Lung (tissue), 11 donors: ENCODE measurements at regions not wholly inside any gene's neighbourhood (a gene's known extent, or its start where the extent isn't known, plus 50 kb on each side); places are given as distances from the start of the nearest gene placed in this dataset.

Experiments
- ATAC-seq: fragments of 200-7000 bp; cut with Tn5 transposase; one replicate; pipeline ENCODE4 v1.9.1; 2020; ENCODE audit warnings: moderate number of reproducible peaks; ENCODE audit not compliant: insufficient read depth, low FRiP score
- DNase-seq, 3 donors: peaks; one replicate each; pipeline ENCODE4 v3.0.0-alpha.2; 2013 to 2017
- H3K27ac ChIP-seq, 2 donors: one replicate each; pipeline ENCODE4 v1.5.1; 2013; ENCODE audit warnings: mild to moderate bottlenecking in 2 of 2, moderate library complexity in 2 of 2, control low read depth in 1 of 2, inconsistent platforms in 1 of 2, low read depth in 1 of 2, low read length in 1 of 2
- H3K27me3 ChIP-seq, 3 donors: one replicate each; pipeline ENCODE4 v1.5.1; 2013; ENCODE audit warnings: low read length in 2 of 3; ENCODE audit not compliant: control insufficient read depth in 3 of 3, insufficient read depth in 3 of 3
- H3K36me3 ChIP-seq, 4 donors: one replicate each; pipeline ENCODE4 v1.5.1; 2013; ENCODE audit warnings: low read length in 4 of 4, mild to moderate bottlenecking in 1 of 4, moderate library complexity in 1 of 4; ENCODE audit not compliant: control insufficient read depth in 4 of 4, insufficient read depth in 4 of 4
- H3K4me1 ChIP-seq, 5 donors: one replicate each; pipeline ENCODE4 v1.5.1; 2013; ENCODE audit warnings: low read length in 5 of 5, mild to moderate bottlenecking in 2 of 5, moderate library complexity in 1 of 5; ENCODE audit not compliant: control insufficient read depth in 5 of 5, insufficient read depth in 5 of 5
- H3K4me3 ChIP-seq: one replicate; pipeline ENCODE4 v1.5.1; 2013; ENCODE audit warnings: mild to moderate bottlenecking, control low read depth, moderate library complexity
- H3K9ac ChIP-seq, 2 donors: one replicate each; pipeline ENCODE4 v1.5.1; 2013; ENCODE audit warnings: low read length in 2 of 2, control low read depth in 1 of 2; ENCODE audit not compliant: insufficient read depth in 1 of 2
- H3K9me3 ChIP-seq, 4 donors: one replicate each; pipeline ENCODE4 v1.5.1; 2013; ENCODE audit warnings: low read length in 3 of 4, mild to moderate bottlenecking in 1 of 4, moderate library complexity in 1 of 4; ENCODE audit not compliant: control insufficient read depth in 4 of 4, insufficient read depth in 3 of 4
- WGBS, 2 donors: extraction: QIAGEN DNeasy Blood & Tissue Kit; methylation state at CpG; one replicate each; pipeline ENCODE4 v1.1.7; 2013; 5-methylcytosine and 5-hydroxymethylcytosine counted together
- TF ChIP-seq, protein P1 (sequence below): IDR thresholded peaks from 2 replicates; pipeline ENCODE4 v1.5.1; 2012; ENCODE audit warnings: mild to moderate bottlenecking; ENCODE audit errors: control extremely low read depth, extremely low read depth
- donor health status: control.
- donor health status: control.
- donor health status: Bipolar disorder and iron deficiency.
- donor health status: healthy.
- donor health status: DM: yes; HTN: yes; CAD: no.

DNA sequence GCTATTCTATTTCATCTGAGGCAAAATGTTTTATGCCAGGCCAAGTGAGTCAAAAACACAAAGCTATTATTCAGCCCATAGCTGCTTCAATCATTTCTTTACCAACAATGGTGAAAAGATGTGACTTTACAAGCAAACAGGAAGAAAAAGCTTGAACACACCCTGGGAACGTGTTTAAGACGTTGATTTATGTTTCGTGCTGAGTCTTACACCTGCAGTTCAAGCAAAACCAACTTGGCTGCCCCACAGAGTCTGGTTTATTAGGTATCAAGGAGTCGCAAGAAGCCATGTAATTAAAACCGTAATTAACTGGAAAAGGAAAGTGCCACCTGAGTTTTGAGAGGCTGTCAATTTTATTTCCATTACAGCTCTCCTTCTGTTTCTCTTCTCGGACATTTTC is 295.5 kb downstream of the MEIS1 start:
- no peak overlapping the region for H3K4me3 ChIP-seq
- no peaks in the 10 kb centered on the region for H3K9me3 ChIP-seq
- TF ChIP-seq, protein P1, sequence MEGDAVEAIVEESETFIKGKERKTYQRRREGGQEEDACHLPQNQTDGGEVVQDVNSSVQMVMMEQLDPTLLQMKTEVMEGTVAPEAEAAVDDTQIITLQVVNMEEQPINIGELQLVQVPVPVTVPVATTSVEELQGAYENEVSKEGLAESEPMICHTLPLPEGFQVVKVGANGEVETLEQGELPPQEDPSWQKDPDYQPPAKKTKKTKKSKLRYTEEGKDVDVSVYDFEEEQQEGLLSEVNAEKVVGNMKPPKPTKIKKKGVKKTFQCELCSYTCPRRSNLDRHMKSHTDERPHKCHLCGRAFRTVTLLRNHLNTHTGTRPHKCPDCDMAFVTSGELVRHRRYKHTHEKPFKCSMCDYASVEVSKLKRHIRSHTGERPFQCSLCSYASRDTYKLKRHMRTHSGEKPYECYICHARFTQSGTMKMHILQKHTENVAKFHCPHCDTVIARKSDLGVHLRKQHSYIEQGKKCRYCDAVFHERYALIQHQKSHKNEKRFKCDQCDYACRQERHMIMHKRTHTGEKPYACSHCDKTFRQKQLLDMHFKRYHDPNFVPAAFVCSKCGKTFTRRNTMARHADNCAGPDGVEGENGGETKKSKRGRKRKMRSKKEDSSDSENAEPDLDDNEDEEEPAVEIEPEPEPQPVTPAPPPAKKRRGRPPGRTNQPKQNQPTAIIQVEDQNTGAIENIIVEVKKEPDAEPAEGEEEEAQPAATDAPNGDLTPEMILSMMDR = no peak
- no peak overlapping the region for H3K9ac ChIP-seq
- no peaks in the 10 kb centered on the region for H3K27me3 ChIP-seq
- H3K36me3 ChIP-seq = no peaks in the 10 kb centered on the region
- ATAC-seq = no peak
- WGBS, 2 donors = 85 to 89% methylated on average over 6 of the region's 6 CpGs
- peaks cover 0 to 27% (median 0%) of the 10 kb centered on the region in 5 donors for H3K4me1 ChIP-seq
- DNase-seq = no peak
- no peak overlapping the region for H3K27ac ChIP-seq

DNA sequence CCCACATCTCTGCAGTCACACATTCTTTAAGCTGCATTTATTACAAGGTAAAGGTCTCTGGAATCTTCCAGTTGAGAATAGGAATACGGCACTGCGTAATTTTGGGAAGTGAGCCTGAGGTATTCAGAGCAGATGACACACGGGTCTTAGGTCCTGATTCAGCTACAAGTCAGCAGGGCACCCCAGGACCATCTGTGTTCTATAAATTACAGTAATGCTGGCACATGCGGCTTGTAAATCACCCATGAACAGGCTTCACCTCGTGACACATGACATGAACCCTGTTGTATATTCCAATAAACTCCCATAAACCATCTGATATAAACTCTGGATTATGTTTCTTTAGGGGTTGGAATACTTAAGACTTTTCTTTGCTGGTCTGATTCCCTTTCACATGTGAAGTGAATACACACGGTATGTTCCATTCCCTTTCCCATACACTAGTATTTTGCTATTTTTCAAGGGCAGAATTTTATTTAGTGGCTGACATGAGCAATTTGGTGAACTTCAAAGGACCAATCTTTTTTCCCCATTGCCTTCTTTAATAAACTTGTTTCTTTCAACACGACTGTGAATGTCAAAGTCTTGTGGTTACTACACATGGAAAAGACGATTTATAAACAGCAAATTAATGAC is 298.6 kb downstream of the MEIS1 start:
- H3K27ac ChIP-seq = no peak overlapping the region
- peaks cover 0 to 21% (median 0%) of the 10 kb centered on the region in 5 donors for H3K4me1 ChIP-seq
- DNase-seq (no peak), ATAC-seq (no peak)
- no peaks in the 10 kb centered on the region for H3K27me3 ChIP-seq
- TF ChIP-seq, protein P1 = no peak
- H3K36me3 ChIP-seq = no peaks in the 10 kb centered on the region
- 80 to 87% methylated on average over 8 of the region's 8 CpGs for WGBS, 2 donors
- H3K9ac ChIP-seq = no peak overlapping the region
- H3K4me3 ChIP-seq = no peak overlapping the region
- H3K9me3 ChIP-seq = peaks cover 0 to 1% (median 0%) of the 10 kb centered on the region in 4 donors

DNA sequence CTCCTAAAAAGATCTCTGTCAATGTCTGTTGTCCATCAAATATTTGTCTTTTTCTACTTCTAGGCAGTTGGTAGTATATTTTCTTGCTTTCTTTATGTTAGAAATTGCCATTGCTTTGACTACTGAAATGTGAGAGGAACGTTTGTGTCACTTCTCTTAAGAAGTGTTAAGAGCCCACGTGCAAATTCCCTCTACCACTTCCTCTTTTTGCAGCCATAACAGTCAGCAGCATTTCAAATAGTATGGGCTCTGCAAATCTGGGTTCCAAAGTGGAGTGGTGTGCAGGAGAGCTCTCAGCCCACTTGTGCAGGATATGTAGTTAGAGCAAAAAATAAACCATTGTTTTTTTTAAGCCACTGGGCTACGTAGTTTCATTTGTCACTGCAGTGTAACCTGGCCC is 314.0 kb downstream of the MEIS1 start:
- no peaks in the 10 kb centered on the region for H3K27me3 ChIP-seq
- no peak for DNase-seq
- H3K9ac ChIP-seq = no peak overlapping the region
- WGBS, 2 donors = 15 to 30% methylated on average over 3 of the region's 3 CpGs
- ATAC-seq = no peak
- H3K36me3 ChIP-seq = no peaks in the 10 kb centered on the region
- no peaks in the 10 kb centered on the region for H3K9me3 ChIP-seq
- TF ChIP-seq, protein P1 = no peak
- no peak overlapping the region for H3K27ac ChIP-seq
- H3K4me3 ChIP-seq = no peak overlapping the region
- H3K4me1 ChIP-seq = peaks cover 0 to 29% (median 0%) of the 10 kb centered on the region in 5 donors

DNA sequence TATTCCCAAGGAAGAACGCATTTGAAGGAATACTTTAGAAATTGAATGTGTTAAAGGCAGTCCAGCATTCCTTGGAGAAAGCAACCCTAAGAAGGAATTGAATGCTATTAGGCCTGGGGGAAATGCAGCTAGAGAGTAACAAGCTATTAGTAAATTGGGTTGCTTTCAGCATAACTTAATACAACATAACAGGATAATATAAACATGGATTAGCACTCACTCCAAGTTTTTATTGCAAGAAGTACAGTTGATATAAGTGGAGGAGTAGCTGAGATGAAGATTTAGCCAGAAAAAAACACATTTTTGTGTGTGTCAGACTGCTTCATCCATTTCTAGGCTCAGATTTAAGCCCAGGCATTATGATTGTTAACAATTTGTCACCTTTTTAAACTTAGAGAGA is 314.6 kb downstream of the MEIS1 start:
- Histone ChIP-seq H3K9ac (no peak overlapping the region), H3K27ac (no peak overlapping the region), H3K4me1 (peaks cover 0 to 32% (median 0%) of the 10 kb centered on the region in 5 donors), H3K4me3 (no peak overlapping the region), H3K9me3 (no peaks in the 10 kb centered on the region), H3K27me3 (no peaks in the 10 kb centered on the region), H3K36me3 (no peaks in the 10 kb centered on the region)
- TF ChIP-seq, protein P1 = no peak
- WGBS, 2 donors = 85 to 86% methylated on average over 1 of the region's 1 CpG
- DNase-seq = peak in 2 of 3 donors; percentile 62 to 72
- no peak for ATAC-seq
